Glutamatergic neuron (in vitro differentiated cells): ENCODE measurements at regions not wholly inside any gene's neighbourhood (a gene's known extent, or its start where the extent isn't known, plus 50 kb on each side); places are given as distances from the start of the nearest gene placed in this dataset.
A peak's percentile ranks its signal among the peaks of the same experiment; 100 is the strongest.

Experiments
- DNase-seq: peaks from one replicate; pipeline ENCODE4 v3.0.0; 2022
- H3K27ac Mint-ChIP-seq: one replicate; pipeline ENCODE4 v1.8.0; 2020; ENCODE audit warnings: mild to moderate bottlenecking, mixed read lengths, inconsistent platforms; ENCODE audit not compliant: unreplicated experiment
- H3K27me3 Mint-ChIP-seq: one replicate; pipeline ENCODE4 v1.8.0; 2020; ENCODE audit warnings: mild to moderate bottlenecking, moderate library complexity, mixed read lengths, inconsistent platforms; ENCODE audit not compliant: unreplicated experiment
- H3K36me3 Mint-ChIP-seq: one replicate; pipeline ENCODE4 v1.8.0; 2020; ENCODE audit warnings: mild to moderate bottlenecking, mixed read lengths, inconsistent platforms; ENCODE audit not compliant: unreplicated experiment
- H3K4me1 Mint-ChIP-seq: one replicate; pipeline ENCODE4 v1.8.0; 2020; ENCODE audit warnings: mild to moderate bottlenecking, low read depth, mixed read lengths, inconsistent platforms; ENCODE audit not compliant: unreplicated experiment
- H3K4me3 Mint-ChIP-seq: one replicate; pipeline ENCODE4 v1.8.0; 2020; ENCODE audit warnings: mild to moderate bottlenecking, mixed read lengths, inconsistent platforms; ENCODE audit not compliant: unreplicated experiment
- H3K9me3 Mint-ChIP-seq: one replicate; pipeline ENCODE4 v1.8.0; 2020; ENCODE audit warnings: mild to moderate bottlenecking, moderate library complexity, mixed read lengths, inconsistent platforms; ENCODE audit not compliant: unreplicated experiment
- CTCF ChIP-seq: fragments of 200-600 bp; sonication (generic); IDR thresholded peaks from one replicate; pipeline ENCODE4 v1.5.0; 2021; ENCODE audit not compliant: partially characterized antibody, unreplicated experiment

GRCh38 chr10:2303169-2303568 is 565.8 kb upstream of the ADARB2 start:
- H3K27ac Mint-ChIP-seq: no peak overlapping the region
- no peak for DNase-seq
- H3K27me3 Mint-ChIP-seq: peaks cover 1% of the 10 kb centered on the region
- TF ChIP-seq CTCF: no peak
- peaks cover 8% of the 10 kb centered on the region for H3K4me1 Mint-ChIP-seq
- H3K36me3 Mint-ChIP-seq: peaks cover 6% of the 10 kb centered on the region
- no peaks in the 10 kb centered on the region for H3K9me3 Mint-ChIP-seq
- H3K4me3 Mint-ChIP-seq: no peak overlapping the region

GRCh38 chr10:2301227-2301626 is 563.9 kb upstream of the ADARB2 start:
- H3K27me3 Mint-ChIP-seq: peaks cover 1% of the 10 kb centered on the region
- no peak for TF ChIP-seq CTCF
- no peak for DNase-seq
- no peak overlapping the region for H3K27ac Mint-ChIP-seq
- no peaks in the 10 kb centered on the region for H3K9me3 Mint-ChIP-seq
- H3K4me1 Mint-ChIP-seq: peaks cover 15% of the 10 kb centered on the region
- H3K4me3 Mint-ChIP-seq: no peak overlapping the region
- peaks cover 6% of the 10 kb centered on the region for H3K36me3 Mint-ChIP-seq

GRCh38 chr10:2300231-2300630 is 562.9 kb upstream of the ADARB2 start:
- peaks cover 6% of the 10 kb centered on the region for H3K36me3 Mint-ChIP-seq
- no peak for DNase-seq
- peak overlapping the region; percentile 25 for H3K4me3 Mint-ChIP-seq
- no peaks in the 10 kb centered on the region for H3K9me3 Mint-ChIP-seq
- no peak overlapping the region for H3K27ac Mint-ChIP-seq
- TF ChIP-seq CTCF: no peak
- peaks cover 25% of the 10 kb centered on the region for H3K4me1 Mint-ChIP-seq
- peaks cover 1% of the 10 kb centered on the region for H3K27me3 Mint-ChIP-seq

- no peak for TF ChIP-seq CTCF
- Mint-ChIP-seq H3K9me3 (no peaks in the 10 kb centered on the region), H3K27ac (no peak overlapping the region)
Measured at GRCh38 chr10:2296179-2296891, 559.0 kb upstream of the ADARB2 start.

GRCh38 chr10:2294739-2295138 is 557.4 kb upstream of the ADARB2 start:
- H3K27me3 Mint-ChIP-seq: peaks cover 3% of the 10 kb centered on the region
- no peak for DNase-seq
- no peaks in the 10 kb centered on the region for H3K36me3 Mint-ChIP-seq
- H3K4me1 Mint-ChIP-seq: peaks cover 27% of the 10 kb centered on the region
- H3K4me3 Mint-ChIP-seq: peak overlapping the region; percentile 63
- no peak overlapping the region for H3K27ac Mint-ChIP-seq
- TF ChIP-seq CTCF: no peak
- H3K9me3 Mint-ChIP-seq: no peaks in the 10 kb centered on the region

More at GRCh38 chr10:2296179-2296891, 559.0 kb upstream of the ADARB2 start:
- no peak for DNase-seq
- H3K4me3 Mint-ChIP-seq: no peak overlapping the region
- peaks cover under 1% of the 10 kb centered on the region for H3K36me3 Mint-ChIP-seq
- H3K4me1 Mint-ChIP-seq: peaks cover 35% of the 10 kb centered on the region
- H3K27me3 Mint-ChIP-seq: peaks cover 4% of the 10 kb centered on the region
